DOHH2 (cell line): ENCODE measurements at regions not wholly inside any gene's neighbourhood (a gene's known extent, or its start where the extent isn't known, plus 50 kb on each side); places are given as distances from the start of the nearest gene placed in this dataset.

Experiments used
- H3F3A ChIP-seq: fragments of 200-600 bp; sonication (generic), shearing (Covaris generic); 2 replicates; pipeline ENCODE4 v1.6.0; 2016; ENCODE audit warnings: antibody characterized with exemption, mild to moderate bottlenecking; ENCODE audit not compliant: control insufficient read depth, insufficient read depth
- H3K27ac ChIP-seq: fragments of 200-600 bp; sonication (generic); 2 replicates; pipeline ENCODE4 v1.5.1; 2014; ENCODE audit warnings: low read depth, mild to moderate bottlenecking, low read length, moderate library complexity
- H3K27me3 ChIP-seq: fragments of 200-600 bp; sonication (generic); 2 replicates; pipeline ENCODE4 v1.6.1; 2014; ENCODE audit warnings: mild to moderate bottlenecking, low read length, mixed read lengths; ENCODE audit not compliant: control insufficient read depth
- H3K36me3 ChIP-seq: fragments of 200-600 bp; sonication (generic); 2 replicates; pipeline ENCODE4 v1.6.1; 2014; ENCODE audit warnings: mild to moderate bottlenecking, low read length, moderate library complexity, mixed read lengths; ENCODE audit not compliant: control insufficient read depth
- H3K4me1 ChIP-seq: fragments of 200-600 bp; sonication (generic); 2 replicates; pipeline ENCODE4 v1.6.1; 2014; ENCODE audit warnings: mild to moderate bottlenecking, low read length, mixed read lengths; ENCODE audit not compliant: control insufficient read depth
- H3K4me2 ChIP-seq: fragments of 200-600 bp; sonication (generic); 2 replicates; pipeline ENCODE4 v1.6.0; 2014; ENCODE audit warnings: mild to moderate bottlenecking, low read length, moderate library complexity
- H3K4me3 ChIP-seq: fragments of 200-600 bp; sonication (generic); 2 replicates; pipeline ENCODE4 v1.5.1; 2014; ENCODE audit warnings: mild to moderate bottlenecking, low read length, mixed read lengths
- H3K79me2 ChIP-seq: fragments of 200-600 bp; sonication (generic); 2 replicates; pipeline ENCODE4 v1.6.1; 2014; ENCODE audit warnings: mild to moderate bottlenecking, low read length, mixed read lengths; ENCODE audit not compliant: control insufficient read depth
- H3K9me2 ChIP-seq: fragments of 200-600 bp; sonication (generic); replicated peaks from 2 replicates; pipeline ENCODE4 v1.6.1; 2014; ENCODE audit warnings: mild to moderate bottlenecking, low read length, mixed read lengths; ENCODE audit not compliant: control insufficient read depth
- H3K9me3 ChIP-seq: fragments of 200-600 bp; sonication (generic); 2 replicates; pipeline ENCODE4 v1.6.1; 2014; ENCODE audit warnings: antibody characterized with exemption, low read length, mixed read lengths; ENCODE audit not compliant: control insufficient read depth, insufficient read depth
- H4K20me1 ChIP-seq: fragments of 200-600 bp; sonication (generic); 2 replicates; pipeline ENCODE4 v1.6.0; 2014; ENCODE audit warnings: low read depth, mild to moderate bottlenecking, antibody characterized with exemption, low read length, moderate library complexity; ENCODE audit not compliant: control insufficient read depth, insufficient read depth
- EZH2phosphoT487 ChIP-seq: fragments of 200-600 bp; sonication (generic); IDR thresholded peaks from 2 replicates; pipeline ENCODE4 v1.6.1; 2017; ENCODE audit warnings: borderline replicate concordance, mild to moderate bottlenecking, antibody characterized with exemption, low read length, moderate library complexity, mixed read lengths
- TF ChIP-seq, protein P1 (sequence below): fragments of 200-600 bp; sonication (generic); IDR thresholded peaks from one replicate; pipeline ENCODE4 v1.5.1; 2014; ENCODE audit warnings: antibody characterized with exemption, mild to moderate bottlenecking, low read depth, low read length; ENCODE audit not compliant: poor library complexity, severe bottlenecking

- H3K79me2 ChIP-seq = no peaks in the 10 kb centered on the region
- no peaks in the 10 kb centered on the region for H3F3A ChIP-seq
- H3K4me3 ChIP-seq = no peak overlapping the region
- no peaks in the 10 kb centered on the region for H3K36me3 ChIP-seq
- H3K9me3 ChIP-seq = no peaks in the 10 kb centered on the region
- TF ChIP-seq, protein P1, sequence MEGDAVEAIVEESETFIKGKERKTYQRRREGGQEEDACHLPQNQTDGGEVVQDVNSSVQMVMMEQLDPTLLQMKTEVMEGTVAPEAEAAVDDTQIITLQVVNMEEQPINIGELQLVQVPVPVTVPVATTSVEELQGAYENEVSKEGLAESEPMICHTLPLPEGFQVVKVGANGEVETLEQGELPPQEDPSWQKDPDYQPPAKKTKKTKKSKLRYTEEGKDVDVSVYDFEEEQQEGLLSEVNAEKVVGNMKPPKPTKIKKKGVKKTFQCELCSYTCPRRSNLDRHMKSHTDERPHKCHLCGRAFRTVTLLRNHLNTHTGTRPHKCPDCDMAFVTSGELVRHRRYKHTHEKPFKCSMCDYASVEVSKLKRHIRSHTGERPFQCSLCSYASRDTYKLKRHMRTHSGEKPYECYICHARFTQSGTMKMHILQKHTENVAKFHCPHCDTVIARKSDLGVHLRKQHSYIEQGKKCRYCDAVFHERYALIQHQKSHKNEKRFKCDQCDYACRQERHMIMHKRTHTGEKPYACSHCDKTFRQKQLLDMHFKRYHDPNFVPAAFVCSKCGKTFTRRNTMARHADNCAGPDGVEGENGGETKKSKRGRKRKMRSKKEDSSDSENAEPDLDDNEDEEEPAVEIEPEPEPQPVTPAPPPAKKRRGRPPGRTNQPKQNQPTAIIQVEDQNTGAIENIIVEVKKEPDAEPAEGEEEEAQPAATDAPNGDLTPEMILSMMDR = no peak
- no peak for TF ChIP-seq EZH2phosphoT487
- H3K4me1 ChIP-seq = no peaks in the 10 kb centered on the region
- H4K20me1 ChIP-seq = no peaks in the 10 kb centered on the region
- H3K27ac ChIP-seq = no peak overlapping the region
- H3K4me2 ChIP-seq = no peak overlapping the region
- peaks cover 25% of the 10 kb centered on the region for H3K27me3 ChIP-seq
- no peaks in the 10 kb centered on the region for H3K9me2 ChIP-seq
These were observed 282.9 kb upstream of the SPRED2 start for GRCh38 chr2:65715323-65715722.

DNA sequence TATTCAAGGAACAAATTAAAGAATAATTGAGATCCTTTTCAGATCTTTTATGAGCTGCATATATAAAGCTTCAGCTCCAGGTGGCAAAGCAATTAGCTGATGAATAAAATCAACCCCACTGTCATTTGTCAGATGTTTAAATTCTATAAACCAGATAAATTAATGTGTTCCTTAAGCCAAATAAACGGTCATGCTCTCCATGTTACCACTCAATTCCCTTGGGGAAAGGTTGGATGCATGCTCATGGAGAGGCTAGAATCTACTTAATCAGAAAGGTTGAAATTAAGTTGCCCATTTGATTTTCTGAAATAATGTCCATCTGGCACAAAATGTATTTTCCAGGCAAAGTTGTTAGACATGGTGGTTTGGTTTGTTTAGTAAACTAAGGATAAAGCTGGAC lies 282.5 kb upstream of the SPRED2 start:
- Histone ChIP-seq H3K9me3 (no peaks in the 10 kb centered on the region), H4K20me1 (no peaks in the 10 kb centered on the region), H3K4me2 (no peak overlapping the region), H3K27me3 (peaks cover 25% of the 10 kb centered on the region), H3K36me3 (no peaks in the 10 kb centered on the region), H3K4me1 (no peaks in the 10 kb centered on the region), H3K4me3 (no peak overlapping the region), H3K27ac (no peak overlapping the region), H3F3A (no peaks in the 10 kb centered on the region), H3K9me2 (no peaks in the 10 kb centered on the region), H3K79me2 (no peaks in the 10 kb centered on the region)
- TF ChIP-seq, protein P1 = no peak
- no peak for TF ChIP-seq EZH2phosphoT487

- Histone ChIP-seq H3K9me2 (no peaks in the 10 kb centered on the region), H3K36me3 (no peaks in the 10 kb centered on the region), H3F3A (no peaks in the 10 kb centered on the region), H3K79me2 (no peaks in the 10 kb centered on the region), H4K20me1 (no peaks in the 10 kb centered on the region), H3K4me2 (no peak overlapping the region), H3K4me3 (no peak overlapping the region), H3K4me1 (no peaks in the 10 kb centered on the region), H3K9me3 (no peaks in the 10 kb centered on the region), H3K27ac (no peak overlapping the region), H3K27me3 (peaks cover 18% of the 10 kb centered on the region)
- TF ChIP-seq, protein P1 = no peak
- no peak for TF ChIP-seq EZH2phosphoT487
These were observed 279.5 kb upstream of the SPRED2 start for GRCh38 chr2:65711863-65712262.
